GM23338 (cell line): ENCODE measurements at regions not wholly inside any gene's neighbourhood (a gene's known extent, or its start where the extent isn't known, plus 50 kb on each side); places are given as distances from the start of the nearest gene placed in this dataset.

Source experiments
- ATAC-seq: fragments of 200-7000 bp; cut with Tn5 transposase; 3 replicates; pipeline ENCODE4 v1.9.1; 2020
- DNase-seq: peaks from one replicate; pipeline ENCODE4 v3.0.0-alpha.2; 2015; ENCODE audit warnings: low spot score
- H2AFZ ChIP-seq: fragments of 200-600 bp; sonication (generic); 2 replicates; pipeline ENCODE4 v1.8.0; 2016; ENCODE audit warnings: antibody characterized with exemption, mild to moderate bottlenecking, moderate library complexity
- H3F3A ChIP-seq: fragments of 200-600 bp; sonication (generic); replicated peaks from 2 replicates; pipeline ENCODE4 v1.8.0; 2017; ENCODE audit warnings: antibody characterized with exemption, mixed run types, low read depth
- H3K27ac ChIP-seq: fragments of 200-600 bp; sonication (generic); 2 replicates; pipeline ENCODE4 v1.6.1; 2016; ENCODE audit warnings: low read depth
- H3K27me3 ChIP-seq: fragments of 200-600 bp; sonication (generic); 2 replicates; pipeline ENCODE4 v1.8.0; 2016; ENCODE audit warnings: mild to moderate bottlenecking, mixed run types, moderate library complexity; ENCODE audit not compliant: insufficient read depth
- H3K36me3 ChIP-seq: fragments of 200-600 bp; sonication (generic); 2 replicates; pipeline ENCODE4 v1.8.0; 2016; ENCODE audit warnings: mild to moderate bottlenecking; ENCODE audit not compliant: insufficient read depth
- H3K4me1 ChIP-seq: fragments of 200-600 bp; sonication (generic); 2 replicates; pipeline ENCODE4 v1.8.0; 2016; ENCODE audit warnings: mild to moderate bottlenecking, moderate library complexity; ENCODE audit not compliant: insufficient read depth
- H3K4me2 ChIP-seq: fragments of 200-600 bp; sonication (generic); 2 replicates; pipeline ENCODE4 v1.7.1; 2017; ENCODE audit warnings: mixed run types
- H3K4me3 ChIP-seq: fragments of 200-600 bp; sonication (generic); 2 replicates; pipeline ENCODE4 v1.6.1; 2016; ENCODE audit warnings: mixed run types
- H3K79me2 ChIP-seq: fragments of 200-600 bp; sonication (generic); replicated peaks from 2 replicates; pipeline ENCODE4 v1.8.0; 2017; ENCODE audit warnings: mild to moderate bottlenecking; ENCODE audit not compliant: insufficient read depth
- H3K9me2 ChIP-seq: fragments of 200-600 bp; sonication (generic); 2 replicates; pipeline ENCODE4 v1.8.0; 2017; ENCODE audit not compliant: insufficient read depth
- H4K20me1 ChIP-seq: fragments of 200-600 bp; sonication (generic); replicated peaks from 2 replicates; pipeline ENCODE4 v1.8.0; 2017; ENCODE audit warnings: mild to moderate bottlenecking; ENCODE audit not compliant: insufficient read depth
- H3K27ac Mint-ChIP-seq: 2 replicates; pipeline ENCODE4 v1.8.0; 2020; ENCODE audit warnings: inconsistent platforms, mild to moderate bottlenecking, moderate library complexity, mixed read lengths
- H3K27me3 Mint-ChIP-seq: 3 replicates; pipeline ENCODE4 v1.8.0; 2022; ENCODE audit warnings: low read depth, mild to moderate bottlenecking, moderate library complexity, mixed read lengths, inconsistent platforms; ENCODE audit not compliant: insufficient read depth, poor library complexity
- H3K36me3 Mint-ChIP-seq: 3 replicates; pipeline ENCODE4 v1.8.0; 2021; ENCODE audit warnings: low read depth, mild to moderate bottlenecking, inconsistent platforms, moderate library complexity, mixed read lengths
- H3K4me1 Mint-ChIP-seq: 3 replicates; pipeline ENCODE4 v1.8.0; 2020; ENCODE audit warnings: mild to moderate bottlenecking, inconsistent platforms, mixed read lengths
- H3K4me3 Mint-ChIP-seq: 3 replicates; pipeline ENCODE4 v1.8.0; 2021; ENCODE audit warnings: moderate library complexity, mild to moderate bottlenecking, inconsistent platforms, mixed read lengths
- H3K9me3 Mint-ChIP-seq: 3 replicates; pipeline ENCODE4 v1.8.0; 2020; ENCODE audit warnings: moderate library complexity, mild to moderate bottlenecking, inconsistent platforms, mixed read lengths
- EZH2 ChIP-seq: fragments of 200-600 bp; sonication (generic); IDR thresholded peaks from one replicate; pipeline ENCODE4 v1.8.0; 2017; ENCODE audit warnings: antibody characterized with exemption, mild to moderate bottlenecking, low read depth; ENCODE audit not compliant: unreplicated experiment
- EZH2phosphoT487 ChIP-seq: fragments of 200-600 bp; sonication (generic); IDR thresholded peaks from one replicate; pipeline ENCODE4 v1.8.1; 2018; ENCODE audit warnings: antibody characterized with exemption; ENCODE audit not compliant: unreplicated experiment
- POLR2AphosphoS5 ChIP-seq: IDR thresholded peaks from 2 replicates; pipeline ENCODE4 v1.6.1; 2016; ENCODE audit warnings: antibody characterized with exemption, low read depth
- ZNF114 ChIP-seq: fragments of 250-450 bp; sonication (Bioruptor Pico); IDR thresholded peaks from 2 replicates; pipeline ENCODE4 v1.5.0; 2020; ENCODE audit warnings: mild to moderate bottlenecking, moderate library complexity
- ZNF331 ChIP-seq: fragments of 250-450 bp; sonication (Bioruptor Pico); IDR thresholded peaks from 2 replicates; pipeline ENCODE4 v1.5.0; 2020; ENCODE audit warnings: low read depth, mild to moderate bottlenecking, moderate library complexity
- TF ChIP-seq, protein P1 (sequence below): IDR thresholded peaks from one replicate; pipeline ENCODE4 v1.6.1; 2018; ENCODE audit warnings: antibody characterized with exemption; ENCODE audit not compliant: unreplicated experiment
- TF ChIP-seq, protein P2 (sequence below): fragments of 250-450 bp; sonication (Bioruptor Pico); IDR thresholded peaks from 2 replicates; pipeline ENCODE4 v1.5.0; 2020; ENCODE audit warnings: mild to moderate bottlenecking, moderate library complexity

DNA sequence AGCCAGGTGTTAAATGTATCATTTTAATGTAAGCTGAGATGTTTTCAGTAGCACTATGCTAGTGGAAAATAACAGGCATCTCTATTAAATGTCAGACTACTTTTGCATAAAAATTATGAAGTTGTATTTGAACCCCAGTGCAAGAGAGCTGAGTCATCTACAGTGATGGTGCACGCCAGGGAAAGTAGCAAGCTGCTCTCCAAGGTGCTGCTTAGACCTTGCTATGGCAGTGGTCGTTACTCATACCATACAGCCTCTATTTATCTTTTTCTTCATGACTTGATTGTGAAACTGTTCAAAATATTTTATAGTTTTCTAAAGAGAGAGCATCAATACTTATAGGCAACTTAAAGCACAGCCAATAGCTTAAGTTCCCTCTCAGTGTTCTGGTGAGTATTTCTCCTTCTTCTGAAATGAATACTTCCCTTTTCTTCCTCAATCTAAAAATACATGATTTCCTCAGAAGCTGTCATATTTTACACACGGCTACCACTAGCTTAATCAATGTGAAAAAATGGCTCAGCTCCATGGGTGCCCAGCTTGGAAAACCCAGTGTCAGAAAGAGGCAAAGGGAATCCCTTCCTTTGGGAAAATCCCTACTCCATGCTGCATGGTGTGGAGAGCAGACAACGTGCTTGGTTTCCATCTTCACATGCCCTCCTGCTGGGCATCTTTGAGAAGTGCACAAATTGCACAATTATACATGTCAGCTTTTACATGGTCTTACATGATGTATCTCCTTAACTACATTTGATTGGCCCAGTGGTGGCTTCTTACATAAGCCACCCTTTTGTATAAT, 105.6 kb downstream of the ELOVL4 start:
- Histone ChIP-seq H3K36me3 (no peaks in the 10 kb centered on the region), H3K9me2 (peaks cover 16% of the 10 kb centered on the region), H3K79me2 (no peaks in the 10 kb centered on the region), H3K27me3 (no peaks in the 10 kb centered on the region), H3K4me3 (no peak overlapping the region), H3F3A (no peaks in the 10 kb centered on the region), H2AFZ (no peak overlapping the region), H3K4me2 (no peak overlapping the region), H3K27ac (no peak overlapping the region), H4K20me1 (no peaks in the 10 kb centered on the region), H3K4me1 (no peaks in the 10 kb centered on the region)
- ATAC-seq (no peak), DNase-seq (peak; percentile 15)
- Mint-ChIP-seq H3K36me3 (no peaks in the 10 kb centered on the region), H3K4me3 (no peak overlapping the region), H3K27ac (no peak overlapping the region; the same call in 1 of the 2 replicates), H3K9me3 (no peaks in the 10 kb centered on the region), H3K4me1 (no peaks in the 10 kb centered on the region), H3K27me3 (no peaks in the 10 kb centered on the region)
- TF ChIP-seq, protein P1, sequence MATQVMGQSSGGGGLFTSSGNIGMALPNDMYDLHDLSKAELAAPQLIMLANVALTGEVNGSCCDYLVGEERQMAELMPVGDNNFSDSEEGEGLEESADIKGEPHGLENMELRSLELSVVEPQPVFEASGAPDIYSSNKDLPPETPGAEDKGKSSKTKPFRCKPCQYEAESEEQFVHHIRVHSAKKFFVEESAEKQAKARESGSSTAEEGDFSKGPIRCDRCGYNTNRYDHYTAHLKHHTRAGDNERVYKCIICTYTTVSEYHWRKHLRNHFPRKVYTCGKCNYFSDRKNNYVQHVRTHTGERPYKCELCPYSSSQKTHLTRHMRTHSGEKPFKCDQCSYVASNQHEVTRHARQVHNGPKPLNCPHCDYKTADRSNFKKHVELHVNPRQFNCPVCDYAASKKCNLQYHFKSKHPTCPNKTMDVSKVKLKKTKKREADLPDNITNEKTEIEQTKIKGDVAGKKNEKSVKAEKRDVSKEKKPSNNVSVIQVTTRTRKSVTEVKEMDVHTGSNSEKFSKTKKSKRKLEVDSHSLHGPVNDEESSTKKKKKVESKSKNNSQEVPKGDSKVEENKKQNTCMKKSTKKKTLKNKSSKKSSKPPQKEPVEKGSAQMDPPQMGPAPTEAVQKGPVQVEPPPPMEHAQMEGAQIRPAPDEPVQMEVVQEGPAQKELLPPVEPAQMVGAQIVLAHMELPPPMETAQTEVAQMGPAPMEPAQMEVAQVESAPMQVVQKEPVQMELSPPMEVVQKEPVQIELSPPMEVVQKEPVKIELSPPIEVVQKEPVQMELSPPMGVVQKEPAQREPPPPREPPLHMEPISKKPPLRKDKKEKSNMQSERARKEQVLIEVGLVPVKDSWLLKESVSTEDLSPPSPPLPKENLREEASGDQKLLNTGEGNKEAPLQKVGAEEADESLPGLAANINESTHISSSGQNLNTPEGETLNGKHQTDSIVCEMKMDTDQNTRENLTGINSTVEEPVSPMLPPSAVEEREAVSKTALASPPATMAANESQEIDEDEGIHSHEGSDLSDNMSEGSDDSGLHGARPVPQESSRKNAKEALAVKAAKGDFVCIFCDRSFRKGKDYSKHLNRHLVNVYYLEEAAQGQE, result peak; percentile 79
- TF ChIP-seq EZH2 (no peak), POLR2AphosphoS5 (no peak), ZNF114 (CRISPR knock-in tag) (no peak), ZNF331 (CRISPR knock-in tag) (no peak), EZH2phosphoT487 (no peak)
- TF ChIP-seq, protein P2, sequence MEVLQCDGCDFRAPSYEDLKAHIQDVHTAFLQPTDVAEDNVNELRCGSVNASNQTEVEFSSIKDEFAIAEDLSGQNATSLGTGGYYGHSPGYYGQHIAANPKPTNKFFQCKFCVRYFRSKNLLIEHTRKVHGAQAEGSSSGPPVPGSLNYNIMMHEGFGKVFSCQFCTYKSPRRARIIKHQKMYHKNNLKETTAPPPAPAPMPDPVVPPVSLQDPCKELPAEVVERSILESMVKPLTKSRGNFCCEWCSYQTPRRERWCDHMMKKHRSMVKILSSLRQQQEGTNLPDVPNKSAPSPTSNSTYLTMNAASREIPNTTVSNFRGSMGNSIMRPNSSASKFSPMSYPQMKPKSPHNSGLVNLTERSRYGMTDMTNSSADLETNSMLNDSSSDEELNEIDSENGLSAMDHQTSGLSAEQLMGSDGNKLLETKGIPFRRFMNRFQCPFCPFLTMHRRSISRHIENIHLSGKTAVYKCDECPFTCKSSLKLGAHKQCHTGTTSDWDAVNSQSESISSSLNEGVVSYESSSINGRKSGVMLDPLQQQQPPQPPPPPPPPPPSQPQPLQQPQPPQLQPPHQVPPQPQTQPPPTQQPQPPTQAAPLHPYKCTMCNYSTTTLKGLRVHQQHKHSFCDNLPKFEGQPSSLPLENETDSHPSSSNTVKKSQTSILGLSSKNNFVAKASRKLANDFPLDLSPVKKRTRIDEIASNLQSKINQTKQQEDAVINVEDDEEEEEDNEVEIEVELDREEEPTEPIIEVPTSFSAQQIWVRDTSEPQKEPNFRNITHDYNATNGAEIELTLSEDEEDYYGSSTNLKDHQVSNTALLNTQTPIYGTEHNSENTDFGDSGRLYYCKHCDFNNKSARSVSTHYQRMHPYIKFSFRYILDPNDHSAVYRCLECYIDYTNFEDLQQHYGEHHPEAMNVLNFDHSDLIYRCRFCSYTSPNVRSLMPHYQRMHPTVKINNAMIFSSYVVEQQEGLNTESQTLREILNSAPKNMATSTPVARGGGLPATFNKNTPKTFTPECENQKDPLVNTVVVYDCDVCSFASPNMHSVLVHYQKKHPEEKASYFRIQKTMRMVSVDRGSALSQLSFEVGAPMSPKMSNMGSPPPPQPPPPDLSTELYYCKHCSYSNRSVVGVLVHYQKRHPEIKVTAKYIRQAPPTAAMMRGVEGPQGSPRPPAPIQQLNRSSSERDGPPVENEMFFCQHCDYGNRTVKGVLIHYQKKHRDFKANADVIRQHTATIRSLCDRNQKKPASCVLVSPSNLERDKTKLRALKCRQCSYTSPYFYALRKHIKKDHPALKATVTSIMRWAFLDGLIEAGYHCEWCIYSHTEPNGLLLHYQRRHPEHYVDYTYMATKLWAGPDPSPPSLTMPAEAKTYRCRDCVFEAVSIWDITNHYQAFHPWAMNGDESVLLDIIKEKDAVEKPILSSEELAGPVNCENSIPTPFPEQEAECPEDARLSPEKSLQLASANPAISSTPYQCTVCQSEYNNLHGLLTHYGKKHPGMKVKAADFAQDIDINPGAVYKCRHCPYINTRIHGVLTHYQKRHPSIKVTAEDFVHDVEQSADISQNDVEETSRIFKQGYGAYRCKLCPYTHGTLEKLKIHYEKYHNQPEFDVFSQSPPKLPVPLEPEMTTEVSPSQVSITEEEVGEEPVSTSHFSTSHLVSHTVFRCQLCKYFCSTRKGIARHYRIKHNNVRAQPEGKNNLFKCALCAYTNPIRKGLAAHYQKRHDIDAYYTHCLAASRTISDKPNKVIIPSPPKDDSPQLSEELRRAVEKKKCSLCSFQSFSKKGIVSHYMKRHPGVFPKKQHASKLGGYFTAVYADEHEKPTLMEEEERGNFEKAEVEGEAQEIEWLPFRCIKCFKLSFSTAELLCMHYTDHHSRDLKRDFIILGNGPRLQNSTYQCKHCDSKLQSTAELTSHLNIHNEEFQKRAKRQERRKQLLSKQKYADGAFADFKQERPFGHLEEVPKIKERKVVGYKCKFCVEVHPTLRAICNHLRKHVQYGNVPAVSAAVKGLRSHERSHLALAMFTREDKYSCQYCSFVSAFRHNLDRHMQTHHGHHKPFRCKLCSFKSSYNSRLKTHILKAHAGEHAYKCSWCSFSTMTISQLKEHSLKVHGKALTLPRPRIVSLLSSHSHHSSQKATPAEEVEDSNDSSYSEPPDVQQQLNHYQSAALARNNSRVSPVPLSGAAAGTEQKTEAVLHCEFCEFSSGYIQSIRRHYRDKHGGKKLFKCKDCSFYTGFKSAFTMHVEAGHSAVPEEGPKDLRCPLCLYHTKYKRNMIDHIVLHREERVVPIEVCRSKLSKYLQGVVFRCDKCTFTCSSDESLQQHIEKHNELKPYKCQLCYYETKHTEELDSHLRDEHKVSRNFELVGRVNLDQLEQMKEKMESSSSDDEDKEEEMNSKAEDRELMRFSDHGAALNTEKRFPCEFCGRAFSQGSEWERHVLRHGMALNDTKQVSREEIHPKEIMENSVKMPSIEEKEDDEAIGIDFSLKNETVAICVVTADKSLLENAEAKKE, result no peak
